OCI-LY7 (cell line): ENCODE measurements at regions not wholly inside any gene's neighbourhood (a gene's known extent, or its start where the extent isn't known, plus 50 kb on each side); places are given as distances from the start of the nearest gene placed in this dataset.

Experiments
- BruUV-seq: library from RNA; stranded (reverse); fragments of 400-500 nt; replicated peaks from 2 replicates; lab custom pipeline; 2021; lab: Mats Ljungman, UMichigan
- CTCF ChIA-PET: fragments of 300-600 bp; sonication (Branson Sonifier 250); formaldehyde crosslinking; loops from one replicate; lab custom pipeline; 2022; ENCODE audit warnings: antibody characterized with exemption; ENCODE audit not compliant: unreplicated experiment; lab: Charles Lee
- POLR2A ChIA-PET: fragments of 300-600 bp; sonication (Branson Sonifier 250); formaldehyde crosslinking; loops from one replicate; lab custom pipeline; 2022; ENCODE audit warnings: antibody characterized with exemption; lab: Charles Lee
- DNase-seq: peaks from one replicate; pipeline ENCODE4 v3.0.0-alpha.2; 2015; ENCODE audit warnings: low spot score
- H2AFZ ChIP-seq: fragments of 200-600 bp; sonication (generic), shearing (Covaris generic); 2 replicates; pipeline ENCODE4 v1.6.1; 2014; ENCODE audit warnings: mild to moderate bottlenecking, antibody characterized with exemption, low read length, moderate library complexity
- H3K27ac ChIP-seq: fragments of 200-600 bp; sonication (generic); 2 replicates; pipeline ENCODE4 v1.5.1; 2014; ENCODE audit warnings: mixed run types, low read depth, mild to moderate bottlenecking, moderate library complexity, low read length, inconsistent platforms; ENCODE audit not compliant: poor library complexity, severe bottlenecking
- H3K36me3 ChIP-seq: fragments of 200-600 bp; sonication (generic); 2 replicates; pipeline ENCODE4 v1.6.1; 2014; ENCODE audit warnings: mild to moderate bottlenecking, antibody characterized with exemption, low read length, moderate library complexity, mixed read lengths; ENCODE audit not compliant: insufficient read depth
- H3K4me1 ChIP-seq: fragments of 200-600 bp; sonication (generic); 2 replicates; pipeline ENCODE4 v1.5.1; 2014; ENCODE audit warnings: mild to moderate bottlenecking, low read length; ENCODE audit not compliant: insufficient read depth, poor library complexity, severe bottlenecking
- H3K4me2 ChIP-seq: fragments of 200-600 bp; sonication (generic); 2 replicates; pipeline ENCODE4 v1.6.1; 2014; ENCODE audit warnings: mild to moderate bottlenecking, low read length
- H3K4me3 ChIP-seq: fragments of 200-600 bp; sonication (generic); 2 replicates; pipeline ENCODE4 v1.5.1; 2014; ENCODE audit warnings: mild to moderate bottlenecking, low read depth, low read length; ENCODE audit not compliant: poor library complexity, severe bottlenecking
- H3K79me2 ChIP-seq: fragments of 200-600 bp; sonication (generic); 2 replicates; pipeline ENCODE4 v1.6.1; 2016; ENCODE audit warnings: low read depth, mild to moderate bottlenecking, low read length, moderate library complexity, mixed read lengths; ENCODE audit not compliant: insufficient read depth
- H3K9me2 ChIP-seq: fragments of 200-600 bp; sonication (generic); 2 replicates; pipeline ENCODE4 v1.6.1; 2016; ENCODE audit warnings: mild to moderate bottlenecking, low read length, mixed read lengths; ENCODE audit not compliant: insufficient read depth
- H3K9me3 ChIP-seq: fragments of 200-600 bp; sonication (generic); 2 replicates; pipeline ENCODE4 v1.6.1; 2014; ENCODE audit warnings: mild to moderate bottlenecking, mixed run types, low read length, mixed read lengths
- H4K20me1 ChIP-seq: fragments of 200-600 bp; sonication (generic); 2 replicates; pipeline ENCODE4 v1.6.1; 2014; ENCODE audit warnings: mild to moderate bottlenecking, antibody characterized with exemption, low read length, moderate library complexity, mixed read lengths; ENCODE audit not compliant: insufficient read depth
- EZH2phosphoT487 ChIP-seq: fragments of 200-600 bp; sonication (generic); IDR thresholded peaks from 2 replicates; pipeline ENCODE4 v1.6.1; 2018; ENCODE audit warnings: low read depth, borderline replicate concordance, mild to moderate bottlenecking, mixed run types, antibody characterized with exemption, low read length, moderate library complexity, mixed read lengths
- intact Hi-C: fragments of 100-400 bp; cut with micrococcal nuclease; formaldehyde crosslinking; loops from one replicate; pipeline ENCODE4 v1.10.0; 2022; ENCODE audit not compliant: unreplicated experiment
- TF ChIP-seq, protein P1 (sequence below): fragments of 200-600 bp; sonication (generic); conservative IDR thresholded peaks from 2 replicates; pipeline ENCODE4 v1.5.1; 2014; ENCODE audit warnings: mild to moderate bottlenecking, antibody characterized with exemption, low read length, moderate library complexity, mixed read lengths

GRCh38 chr10:36670621-36671402, 454.6 kb upstream of the ANKRD30A start:
- intact Hi-C loops: no loop called here
- no peak for DNase-seq
- Histone ChIP-seq H3K4me3 (no peak overlapping the region), H3K9me3 (no peaks in the 10 kb centered on the region), H2AFZ (no peak overlapping the region), H3K36me3 (no peaks in the 10 kb centered on the region), H3K4me2 (no peak overlapping the region), H3K27ac (no peak overlapping the region), H4K20me1 (no peaks in the 10 kb centered on the region), H3K4me1 (no peaks in the 10 kb centered on the region), H3K9me2 (no peaks in the 10 kb centered on the region), H3K79me2 (no peaks in the 10 kb centered on the region)
- BruUV-seq: no TSS peak
- ChIA-PET POLR2A (interaction anchor here (0.6 kb wide), 1 partner anchor 26 kb away, joined by 3 read pairs; no protein-coding TSS in a partner anchor), CTCF (no interaction called here)
- TF ChIP-seq, protein P1, sequence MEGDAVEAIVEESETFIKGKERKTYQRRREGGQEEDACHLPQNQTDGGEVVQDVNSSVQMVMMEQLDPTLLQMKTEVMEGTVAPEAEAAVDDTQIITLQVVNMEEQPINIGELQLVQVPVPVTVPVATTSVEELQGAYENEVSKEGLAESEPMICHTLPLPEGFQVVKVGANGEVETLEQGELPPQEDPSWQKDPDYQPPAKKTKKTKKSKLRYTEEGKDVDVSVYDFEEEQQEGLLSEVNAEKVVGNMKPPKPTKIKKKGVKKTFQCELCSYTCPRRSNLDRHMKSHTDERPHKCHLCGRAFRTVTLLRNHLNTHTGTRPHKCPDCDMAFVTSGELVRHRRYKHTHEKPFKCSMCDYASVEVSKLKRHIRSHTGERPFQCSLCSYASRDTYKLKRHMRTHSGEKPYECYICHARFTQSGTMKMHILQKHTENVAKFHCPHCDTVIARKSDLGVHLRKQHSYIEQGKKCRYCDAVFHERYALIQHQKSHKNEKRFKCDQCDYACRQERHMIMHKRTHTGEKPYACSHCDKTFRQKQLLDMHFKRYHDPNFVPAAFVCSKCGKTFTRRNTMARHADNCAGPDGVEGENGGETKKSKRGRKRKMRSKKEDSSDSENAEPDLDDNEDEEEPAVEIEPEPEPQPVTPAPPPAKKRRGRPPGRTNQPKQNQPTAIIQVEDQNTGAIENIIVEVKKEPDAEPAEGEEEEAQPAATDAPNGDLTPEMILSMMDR: no peak
- TF ChIP-seq EZH2phosphoT487: no peak

- Histone ChIP-seq H3K79me2 (no peaks in the 10 kb centered on the region), H3K4me3 (no peak overlapping the region), H3K4me1 (no peaks in the 10 kb centered on the region), H4K20me1 (no peaks in the 10 kb centered on the region), H2AFZ (no peak overlapping the region), H3K9me2 (no peaks in the 10 kb centered on the region), H3K4me2 (no peak overlapping the region), H3K36me3 (no peaks in the 10 kb centered on the region), H3K27ac (no peak overlapping the region), H3K9me3 (no peaks in the 10 kb centered on the region)
- TF ChIP-seq, protein P1: no peak
- no peak for TF ChIP-seq EZH2phosphoT487
- intact Hi-C loops: no loop called here
- ChIA-PET POLR2A (no interaction called here), CTCF (no interaction called here)
- no peak for DNase-seq
- BruUV-seq: no TSS peak
These were observed 455.6 kb upstream of the ANKRD30A start for GRCh38 chr10:36669615-36670352.
